ENCODE measurements at regions not wholly inside any gene's neighbourhood (a gene's known extent, or its start where the extent isn't known, plus 50 kb on each side); places are given as distances from the start of the nearest gene placed in this dataset.

GRCh38 chr7:130945411-130945811, 211.4 kb upstream of the KLF14 start:
- no peak for DNase-seq (ENCODE audit: low read depth)
- TF ChIP-seq CTCF (IDR thresholded peaks at IDR 0.05; ENCODE audit: low read length, missing control alignments): no peak
- no peak overlapping the region for H3K4me3 ChIP-seq (replicated peaks; ENCODE audit: low read depth, low read length)

- H3K4me3 ChIP-seq (replicated peaks; ENCODE audit: low read depth, low read length): no peak overlapping the region
- no peak for TF ChIP-seq CTCF (IDR thresholded peaks at IDR 0.05; ENCODE audit: low read length, missing control alignments)
- DNase-seq (ENCODE audit: low read depth): no peak
These were observed 212.1 kb upstream of the KLF14 start for GRCh38 chr7:130946114-130946513.

GRCh38 chr7:130947792-130948580, 214.0 kb upstream of the KLF14 start:
- DNase-seq (ENCODE audit: low read depth): no peak
- H3K4me3 ChIP-seq (replicated peaks; ENCODE audit: low read depth, low read length): no peak overlapping the region
- no peak for TF ChIP-seq CTCF (IDR thresholded peaks at IDR 0.05; ENCODE audit: low read length, missing control alignments)

DNA sequence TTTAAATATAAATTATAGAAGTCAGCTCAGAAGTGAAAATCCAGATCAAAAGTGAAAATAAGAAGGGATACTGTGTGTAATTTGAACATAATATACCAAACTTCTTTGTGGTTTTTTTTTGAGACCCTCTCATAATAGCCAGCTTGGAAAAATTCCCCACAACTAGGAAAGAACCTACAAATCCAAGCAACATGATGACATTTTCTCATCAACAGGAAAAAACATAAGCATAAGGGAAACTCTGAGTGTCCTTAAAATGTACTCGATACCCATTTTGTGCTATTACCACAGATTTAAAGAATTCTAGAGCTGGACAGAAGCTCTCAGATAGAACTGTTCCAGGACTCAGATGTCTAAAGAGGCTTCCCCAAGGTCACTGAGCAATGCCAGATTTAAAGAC, 214.8 kb upstream of the KLF14 start:
- no peak for TF ChIP-seq CTCF (IDR thresholded peaks at IDR 0.05; ENCODE audit: low read length, missing control alignments)
- H3K4me3 ChIP-seq (replicated peaks; ENCODE audit: low read depth, low read length): no peak overlapping the region
- no peak for DNase-seq (ENCODE audit: low read depth)

GRCh38 chr7:130949550-130949949, 215.5 kb upstream of the KLF14 start:
- H3K4me3 ChIP-seq (replicated peaks; ENCODE audit: low read depth, low read length): no peak overlapping the region
- DNase-seq (ENCODE audit: low read depth): no peak
- TF ChIP-seq CTCF (IDR thresholded peaks at IDR 0.05; ENCODE audit: low read length, missing control alignments): no peak

DNA sequence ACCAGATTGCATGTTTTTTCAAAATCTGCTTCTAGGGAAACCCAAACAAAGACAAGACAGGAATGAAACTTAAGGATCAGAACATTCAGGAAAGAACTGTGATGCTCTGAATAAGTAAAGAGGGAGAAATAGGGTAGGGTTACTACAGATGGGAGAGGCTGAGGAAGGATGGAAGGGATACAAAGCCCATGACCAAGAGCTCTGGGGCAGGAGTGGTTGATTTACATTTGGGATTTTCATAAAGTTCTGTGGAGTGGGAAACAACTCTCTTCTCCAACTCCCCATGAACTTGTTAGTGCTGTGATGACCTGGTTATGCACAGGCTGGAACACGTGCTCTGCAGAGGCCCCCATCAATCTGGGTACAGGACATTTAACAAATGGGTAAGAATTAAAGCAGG, 216.0 kb upstream of the KLF14 start:
- no peak for TF ChIP-seq CTCF (IDR thresholded peaks at IDR 0.05; ENCODE audit: low read length, missing control alignments)
- no peak for DNase-seq (ENCODE audit: low read depth)
- no peak overlapping the region for H3K4me3 ChIP-seq (replicated peaks; ENCODE audit: low read depth, low read length)

- H3K4me3 ChIP-seq (replicated peaks; ENCODE audit: low read depth, low read length): no peak overlapping the region
- no peak for TF ChIP-seq CTCF (IDR thresholded peaks at IDR 0.05; ENCODE audit: low read length, missing control alignments)
- DNase-seq (ENCODE audit: low read depth): no peak
These were observed 216.7 kb upstream of the KLF14 start for GRCh38 chr7:130950741-130951140.

Data from fibroblast of pulmonary artery (primary cell).